ENCODE measurements at regions not wholly inside any gene's neighbourhood (a gene's known extent, or its start where the extent isn't known, plus 50 kb on each side); places are given as distances from the start of the nearest gene placed in this dataset.

DNA sequence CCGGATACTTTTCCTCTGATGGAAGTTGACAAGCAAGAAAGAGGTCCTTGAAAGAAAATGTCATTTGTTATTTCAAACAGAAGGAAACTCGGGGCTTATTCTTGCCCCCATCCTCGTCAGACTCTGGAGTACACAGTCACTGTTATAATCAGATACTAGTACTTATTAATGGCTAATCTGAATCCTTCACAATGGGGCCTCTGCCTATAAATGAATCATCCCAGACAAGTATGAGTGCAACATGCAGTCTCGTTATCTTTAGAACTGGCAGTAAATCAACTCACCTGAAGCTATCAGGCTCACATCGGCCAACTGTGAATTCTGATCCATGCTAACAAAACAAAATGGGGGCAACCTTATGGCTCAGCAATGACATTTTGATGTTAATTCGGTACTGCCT, 216.7 kb downstream of the GRIN2B start:
- DNase-seq (ENCODE audit: low read depth, low spot score), result no peak

- no peak for DNase-seq (ENCODE audit: low read depth, low spot score)
Measured at GRCh38 chr12:13749389-13749788, 232.0 kb downstream of the GRIN2B start.

- DNase-seq (ENCODE audit: low read depth, low spot score), result no peak
Measured at GRCh38 chr12:13745111-13745860, 236.1 kb downstream of the GRIN2B start.

- DNase-seq (ENCODE audit: low read depth, low spot score), result no peak
Measured at GRCh38 chr12:13744561-13744960, 236.8 kb downstream of the GRIN2B start.

- DNase-seq (ENCODE audit: low read depth, low spot score), result no peak
Measured at GRCh38 chr12:13740149-13740545, 241.3 kb downstream of the GRIN2B start.

DNA sequence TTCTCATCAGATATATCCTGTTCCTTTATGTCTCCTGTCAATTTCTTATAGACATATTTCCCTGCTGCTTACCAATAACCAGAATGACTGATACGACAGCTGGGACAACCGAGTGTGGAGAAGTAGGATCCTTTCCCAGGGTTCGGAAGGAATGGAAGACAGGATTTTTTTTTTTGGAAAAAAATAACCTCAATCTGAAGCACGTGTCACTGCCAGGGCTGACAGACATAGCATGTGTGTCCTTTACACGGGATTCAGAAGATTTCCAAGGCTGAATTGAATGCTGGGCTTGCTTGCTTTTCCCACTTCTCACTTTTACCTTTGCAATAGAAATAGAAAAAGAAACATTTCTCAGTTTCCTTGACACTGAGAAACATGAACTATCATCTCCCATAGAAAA, 245.7 kb downstream of the GRIN2B start:
- no peak for DNase-seq (ENCODE audit: low read depth, low spot score)

GRCh38 chr12:13734584-13735152, 246.7 kb downstream of the GRIN2B start:
- DNase-seq (ENCODE audit: low read depth, low spot score), result no peak

DNA sequence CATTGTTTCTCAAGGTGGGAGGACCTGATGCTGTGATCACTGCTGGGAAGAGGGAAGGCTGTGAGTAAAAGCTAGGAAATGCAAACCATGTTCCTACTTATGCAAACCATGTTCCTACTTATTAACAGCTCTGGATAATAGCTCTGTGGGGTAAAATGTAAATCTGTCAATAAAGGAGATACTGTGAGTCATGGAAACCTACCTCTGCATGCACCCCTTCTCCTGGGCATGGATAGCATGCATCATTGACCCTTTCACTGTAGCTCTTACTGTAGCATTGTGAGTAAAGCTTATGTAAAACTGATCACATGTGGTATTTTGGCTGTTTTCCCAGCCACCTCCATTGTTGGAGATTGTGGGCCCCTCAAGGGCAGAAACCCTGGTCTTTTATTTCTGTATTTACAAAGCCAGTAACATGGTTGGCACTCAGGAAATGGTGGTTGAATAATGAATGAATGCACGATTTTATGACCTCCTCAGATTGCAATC, 253.7 kb downstream of the GRIN2B start:
- no peak for DNase-seq (ENCODE audit: low read depth, low spot score)

- no peak for DNase-seq (ENCODE audit: low read depth, low spot score)
Measured at GRCh38 chr12:13725049-13725448, 256.4 kb downstream of the GRIN2B start.

DNA sequence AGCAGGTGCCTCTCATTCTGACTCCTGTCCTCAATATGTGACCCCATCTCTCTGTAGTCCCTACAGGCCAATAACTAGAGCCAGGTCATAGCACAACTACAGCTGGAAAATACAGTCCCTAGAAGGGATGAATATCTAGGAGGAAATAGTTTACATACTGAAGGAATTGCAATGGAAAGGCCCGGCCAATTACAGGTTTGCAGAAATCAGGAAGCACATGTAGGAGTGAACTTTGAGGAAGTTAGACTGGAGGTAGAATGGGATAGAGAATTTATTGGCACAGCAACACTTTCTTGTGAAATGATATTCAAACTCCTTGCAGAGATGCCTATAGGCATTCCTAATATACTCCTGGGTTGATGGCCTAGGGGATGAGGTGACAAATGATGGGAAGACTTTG, 257.3 kb downstream of the GRIN2B start:
- no peak for DNase-seq (ENCODE audit: low read depth, low spot score)

DNA sequence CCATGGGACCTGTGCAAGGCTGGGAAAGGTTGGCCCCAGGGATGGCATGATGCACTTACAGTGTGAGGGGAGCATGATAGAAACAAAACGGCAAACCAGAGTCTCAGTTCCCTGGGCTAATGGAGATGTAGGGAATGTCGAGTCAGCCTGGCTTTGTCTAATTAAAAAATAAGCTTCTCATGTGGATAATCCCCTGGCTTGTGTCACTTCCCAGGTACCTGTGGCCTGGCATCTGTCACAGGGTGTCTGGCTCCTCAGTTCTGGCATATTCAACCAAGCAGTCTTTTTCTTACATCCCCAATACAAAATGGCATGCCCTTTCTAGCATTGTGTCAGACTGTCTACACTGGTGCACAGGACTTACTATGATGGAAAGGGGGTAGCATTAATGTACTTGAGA, 261.4 kb downstream of the GRIN2B start:
- DNase-seq (ENCODE audit: low read depth, low spot score), result no peak

DNA sequence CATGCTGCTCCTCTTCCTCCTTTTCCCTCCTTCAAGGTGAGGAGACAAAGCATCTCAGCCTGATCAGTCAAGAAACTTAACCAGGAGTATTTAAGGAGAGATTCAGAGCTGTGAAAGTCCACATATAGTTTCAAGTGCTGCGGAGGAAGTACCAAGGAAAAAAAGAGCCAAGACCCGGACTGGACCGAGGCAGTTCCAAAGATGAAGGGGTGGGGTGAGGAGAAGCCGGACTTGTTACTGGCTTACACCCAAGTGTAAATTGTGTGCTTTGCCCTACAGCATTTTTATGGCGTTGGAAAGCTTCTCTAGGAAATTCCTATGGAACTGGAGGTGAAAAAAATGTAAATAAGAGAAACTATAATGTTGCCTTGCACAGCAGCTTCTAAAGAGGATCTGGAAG, 263.1 kb downstream of the GRIN2B start:
- DNase-seq (ENCODE audit: low read depth, low spot score), result no peak

DNA sequence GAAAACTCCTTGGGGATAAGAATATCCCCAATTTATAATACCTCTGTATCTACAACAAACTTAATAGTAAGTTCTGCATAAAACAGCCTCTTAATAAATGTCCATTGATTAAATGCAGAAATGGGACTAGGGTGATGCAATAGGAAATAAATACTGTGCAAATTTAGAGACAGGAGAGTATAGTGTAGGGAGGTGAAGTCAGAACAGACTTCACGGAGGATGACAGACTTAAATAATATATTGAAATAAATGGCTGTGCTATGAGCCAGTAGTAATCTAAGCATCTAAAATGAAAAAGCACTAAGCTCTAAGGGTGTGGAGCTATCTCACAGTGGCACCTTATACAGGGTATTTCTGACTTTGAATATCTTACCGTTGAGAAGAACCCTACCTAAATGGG, 265.3 kb downstream of the GRIN2B start:
- DNase-seq (ENCODE audit: low read depth, low spot score), result no peak

GRCh38 chr12:13713556-13714410, 267.6 kb downstream of the GRIN2B start:
- DNase-seq (ENCODE audit: low read depth, low spot score), result no peak

GRCh38 chr12:13707829-13708228, 273.6 kb downstream of the GRIN2B start:
- DNase-seq (ENCODE audit: low read depth, low spot score), result no peak

GRCh38 chr12:13702381-13702780, 279.0 kb downstream of the GRIN2B start:
- no peak for DNase-seq (ENCODE audit: low read depth, low spot score)

DNA sequence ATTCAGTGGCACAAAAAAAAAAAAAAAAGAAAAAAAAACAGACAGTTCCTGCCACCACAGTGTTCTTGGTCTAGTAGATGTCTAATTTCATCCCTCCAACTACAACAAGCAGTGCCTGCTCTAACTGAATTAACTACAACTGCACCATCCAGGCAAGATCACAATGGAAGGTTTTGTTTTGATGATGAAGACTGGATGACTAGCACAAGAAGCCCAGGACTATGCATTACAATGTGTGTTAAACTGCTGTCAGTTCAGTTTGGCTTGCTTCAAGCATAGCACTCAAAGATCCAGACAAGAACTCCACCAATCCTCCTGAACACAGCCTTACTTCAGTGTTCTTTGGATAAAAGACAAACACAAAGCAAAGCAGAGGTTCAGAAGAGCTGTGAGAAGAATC, 279.9 kb downstream of the GRIN2B start:
- DNase-seq (ENCODE audit: low read depth, low spot score), result no peak

GRCh38 chr12:13697973-13698372, 283.4 kb downstream of the GRIN2B start:
- no peak for DNase-seq (ENCODE audit: low read depth, low spot score)

- DNase-seq (ENCODE audit: low read depth, low spot score), result no peak
Measured at GRCh38 chr12:13695781-13696180, 285.6 kb downstream of the GRIN2B start.

DNA sequence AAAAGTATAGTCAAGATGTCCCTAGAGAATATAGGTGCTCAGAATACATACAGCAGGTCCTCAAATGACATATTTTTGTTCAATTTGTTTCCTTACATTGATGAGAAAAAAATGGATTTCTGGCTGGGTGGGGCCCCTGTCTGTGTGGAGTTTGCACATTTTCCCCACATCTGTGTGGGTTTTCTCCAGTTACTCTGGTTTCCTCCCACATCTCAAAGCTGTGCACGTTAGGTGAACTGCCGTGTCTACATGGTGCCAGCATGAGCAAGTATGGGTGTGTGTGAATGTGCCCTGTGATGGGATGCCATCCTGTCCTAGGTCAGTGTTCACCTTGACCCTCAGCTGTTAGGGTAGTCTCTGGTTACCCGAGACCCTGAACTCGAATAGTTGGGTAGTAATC, 289.1 kb downstream of the GRIN2B start:
- DNase-seq (ENCODE audit: low read depth, low spot score), result no peak

DNA sequence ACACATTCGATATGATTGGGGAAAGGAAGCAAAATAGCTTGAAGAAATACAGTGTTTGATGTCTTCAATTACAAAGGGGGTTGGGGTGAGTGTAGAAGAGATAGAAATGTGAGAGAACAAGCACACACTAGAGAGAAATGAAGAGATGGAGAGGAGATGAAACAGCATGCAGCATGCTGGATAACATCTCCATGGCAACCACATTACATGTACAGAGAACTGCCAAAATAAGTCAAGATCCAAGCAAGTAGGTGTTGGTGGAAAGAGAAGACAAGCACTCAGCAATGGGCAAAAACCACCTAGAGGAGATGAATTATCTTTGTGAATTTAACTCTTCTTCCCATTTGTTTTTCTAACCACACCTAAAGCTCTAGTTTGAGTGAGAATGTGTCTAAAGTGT, 289.8 kb downstream of the GRIN2B start:
- no peak for DNase-seq (ENCODE audit: low read depth, low spot score)

DNA sequence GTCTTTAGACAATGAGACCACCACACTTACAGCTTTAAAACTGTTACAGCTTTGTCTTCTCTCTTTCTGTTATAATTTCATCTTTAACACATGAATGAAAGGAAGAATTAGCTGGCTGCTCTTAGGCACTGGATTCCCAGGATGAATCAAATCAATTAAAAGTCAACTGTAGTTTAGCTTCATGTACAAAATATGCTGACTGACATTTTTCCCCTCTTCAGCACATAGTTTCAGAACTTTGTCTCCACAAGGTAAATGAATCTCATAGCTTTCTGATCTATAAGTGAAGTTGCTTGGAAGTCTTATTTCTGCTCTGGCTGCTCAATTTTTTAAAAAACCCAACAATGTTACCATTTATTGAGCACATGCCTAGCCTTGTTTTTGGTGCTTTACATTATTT, 293.8 kb downstream of the GRIN2B start:
- no peak for DNase-seq (ENCODE audit: low read depth, low spot score)

- DNase-seq (ENCODE audit: low read depth, low spot score), result no peak
Measured at GRCh38 chr12:13686260-13686659, 295.1 kb downstream of the GRIN2B start.
